ENCODE measurements at regions not wholly inside any gene's neighbourhood (a gene's known extent, or its start where the extent isn't known, plus 50 kb on each side); places are given as distances from the start of the nearest gene placed in this dataset.

GRCh38 chr2:156810094-156810493, 373.9 kb downstream of the GPD2 start:
- TF ChIP-seq POLR2A (IDR thresholded peaks at IDR 0.05; ENCODE audit: low read length) (no peak), GATA1 (IDR thresholded peaks at IDR 0.05; ENCODE audit: low read depth, low read length) (no peak)

Data from erythroblast (primary cell).